Loucy (cell line): ENCODE measurements at regions not wholly inside any gene's neighbourhood (a gene's known extent, or its start where the extent isn't known, plus 50 kb on each side); places are given as distances from the start of the nearest gene placed in this dataset.

Experiments
- H2AFZ ChIP-seq: fragments of 200-600 bp; sonication (generic); 2 replicates; pipeline ENCODE4 v1.6.0; 2016; ENCODE audit warnings: antibody characterized with exemption, mild to moderate bottlenecking, low read length, moderate library complexity
- H3F3A ChIP-seq: fragments of 200-600 bp; 2 replicates; pipeline ENCODE4 v1.6.0; 2016; ENCODE audit warnings: antibody characterized with exemption, low read depth, mild to moderate bottlenecking
- H3K27me3 ChIP-seq: fragments of 200-600 bp; sonication (generic); 2 replicates; pipeline ENCODE4 v1.6.1; 2014; ENCODE audit warnings: low read length, mild to moderate bottlenecking; ENCODE audit not compliant: insufficient read depth, poor library complexity, severe bottlenecking
- H3K36me3 ChIP-seq: fragments of 200-600 bp; sonication (generic); 2 replicates; pipeline ENCODE4 v1.6.1; 2016; ENCODE audit warnings: low read length; ENCODE audit not compliant: insufficient read depth
- H3K4me1 ChIP-seq: fragments of 200-600 bp; sonication (generic); 2 replicates; pipeline ENCODE4 v1.5.1; 2014; ENCODE audit warnings: low read length, mild to moderate bottlenecking; ENCODE audit not compliant: insufficient read depth, poor library complexity, severe bottlenecking
- H3K4me2 ChIP-seq: fragments of 200-600 bp; sonication (generic); 2 replicates; pipeline ENCODE4 v1.6.0; 2014; ENCODE audit warnings: antibody characterized with exemption, low read length, low read depth, mild to moderate bottlenecking; ENCODE audit not compliant: poor library complexity, severe bottlenecking
- H3K4me3 ChIP-seq: fragments of 200-600 bp; sonication (generic); 2 replicates; pipeline ENCODE4 v1.5.1; 2014; ENCODE audit warnings: low read length, mild to moderate bottlenecking, mixed read lengths; ENCODE audit not compliant: poor library complexity, severe bottlenecking
- H3K79me2 ChIP-seq: fragments of 200-600 bp; sonication (generic); 2 replicates; pipeline ENCODE4 v1.6.1; 2014; ENCODE audit warnings: low read length; ENCODE audit not compliant: insufficient read depth
- H3K9ac ChIP-seq: fragments of 200-600 bp; sonication (generic); 2 replicates; pipeline ENCODE4 v1.6.0; 2014; ENCODE audit warnings: mild to moderate bottlenecking, low read depth, low read length, moderate library complexity; ENCODE audit not compliant: poor library complexity, severe bottlenecking
- H3K9me2 ChIP-seq: fragments of 200-600 bp; sonication (generic); replicated peaks from 2 replicates; pipeline ENCODE4 v1.6.1; 2016; ENCODE audit warnings: low read depth, low read length, mixed read lengths
- H3K9me3 ChIP-seq: fragments of 200-600 bp; sonication (generic); 2 replicates; pipeline ENCODE4 v1.6.1; 2014; ENCODE audit warnings: mild to moderate bottlenecking, antibody characterized with exemption, low read length, low read depth; ENCODE audit not compliant: insufficient read depth
- H4K20me1 ChIP-seq: fragments of 200-600 bp; sonication (generic); 2 replicates; pipeline ENCODE4 v1.6.0; 2014; ENCODE audit warnings: antibody characterized with exemption, low read length, mild to moderate bottlenecking; ENCODE audit not compliant: insufficient read depth, poor library complexity, severe bottlenecking
- EZH2phosphoT487 ChIP-seq: fragments of 200-600 bp; IDR thresholded peaks from 2 replicates; pipeline ENCODE4 v1.6.1; 2018; ENCODE audit warnings: antibody characterized with exemption, mild to moderate bottlenecking, moderate library complexity, borderline replicate concordance
- TF ChIP-seq, protein P1 (sequence below): fragments of 200-600 bp; sonication (generic); conservative IDR thresholded peaks from 2 replicates; pipeline ENCODE4 v1.5.1; 2014; ENCODE audit warnings: mild to moderate bottlenecking, antibody characterized with exemption, low read length

DNA sequence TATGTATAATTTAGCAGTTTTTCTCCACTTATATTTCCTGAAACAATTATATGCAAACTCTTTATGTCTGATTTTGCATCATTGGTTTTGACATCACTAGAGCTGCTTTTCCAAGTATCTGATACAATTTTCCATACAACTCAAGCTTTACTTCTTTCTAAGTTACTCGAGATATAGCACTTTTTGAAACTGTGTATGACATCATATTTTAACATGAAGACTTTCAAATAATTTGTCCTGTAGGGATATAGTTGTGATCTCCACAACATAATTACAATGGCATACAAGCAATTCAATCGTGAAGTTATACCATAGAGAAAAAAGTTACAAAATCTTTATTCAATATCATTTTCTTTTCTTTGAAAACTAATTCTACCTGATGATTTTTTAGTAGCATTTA is 173.0 kb downstream of the LEPR start:
- H3K9me2 ChIP-seq = no peaks in the 10 kb centered on the region
- H3K79me2 ChIP-seq = no peaks in the 10 kb centered on the region
- no peaks in the 10 kb centered on the region for H3K36me3 ChIP-seq
- no peaks in the 10 kb centered on the region for H3K4me1 ChIP-seq
- no peak overlapping the region for H3K4me3 ChIP-seq
- no peaks in the 10 kb centered on the region for H4K20me1 ChIP-seq
- no peaks in the 10 kb centered on the region for H3K27me3 ChIP-seq
- no peak overlapping the region for H3K4me2 ChIP-seq
- no peak overlapping the region for H2AFZ ChIP-seq
- H3K9ac ChIP-seq = no peak overlapping the region
- H3F3A ChIP-seq = no peaks in the 10 kb centered on the region
- TF ChIP-seq, protein P1, sequence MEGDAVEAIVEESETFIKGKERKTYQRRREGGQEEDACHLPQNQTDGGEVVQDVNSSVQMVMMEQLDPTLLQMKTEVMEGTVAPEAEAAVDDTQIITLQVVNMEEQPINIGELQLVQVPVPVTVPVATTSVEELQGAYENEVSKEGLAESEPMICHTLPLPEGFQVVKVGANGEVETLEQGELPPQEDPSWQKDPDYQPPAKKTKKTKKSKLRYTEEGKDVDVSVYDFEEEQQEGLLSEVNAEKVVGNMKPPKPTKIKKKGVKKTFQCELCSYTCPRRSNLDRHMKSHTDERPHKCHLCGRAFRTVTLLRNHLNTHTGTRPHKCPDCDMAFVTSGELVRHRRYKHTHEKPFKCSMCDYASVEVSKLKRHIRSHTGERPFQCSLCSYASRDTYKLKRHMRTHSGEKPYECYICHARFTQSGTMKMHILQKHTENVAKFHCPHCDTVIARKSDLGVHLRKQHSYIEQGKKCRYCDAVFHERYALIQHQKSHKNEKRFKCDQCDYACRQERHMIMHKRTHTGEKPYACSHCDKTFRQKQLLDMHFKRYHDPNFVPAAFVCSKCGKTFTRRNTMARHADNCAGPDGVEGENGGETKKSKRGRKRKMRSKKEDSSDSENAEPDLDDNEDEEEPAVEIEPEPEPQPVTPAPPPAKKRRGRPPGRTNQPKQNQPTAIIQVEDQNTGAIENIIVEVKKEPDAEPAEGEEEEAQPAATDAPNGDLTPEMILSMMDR = no peak
- no peak for TF ChIP-seq EZH2phosphoT487
- no peaks in the 10 kb centered on the region for H3K9me3 ChIP-seq

DNA sequence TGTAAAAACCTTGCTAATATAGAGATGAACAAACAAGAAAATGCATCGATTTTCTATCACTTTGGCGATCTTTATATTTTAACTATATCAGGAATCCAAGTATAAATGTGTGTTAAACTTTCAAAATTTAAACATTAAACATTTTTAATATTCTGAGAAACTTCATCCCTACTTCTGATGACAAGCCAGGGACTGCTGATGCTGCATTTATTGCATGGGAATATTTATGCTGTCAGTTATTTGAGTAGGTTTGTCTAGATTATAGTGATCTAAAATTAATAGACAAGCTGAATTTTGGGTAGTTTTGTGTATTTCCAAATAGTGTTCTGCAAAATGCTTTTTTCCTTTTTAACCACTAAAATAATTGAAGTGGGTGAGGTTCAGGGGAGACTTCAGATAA is 175.3 kb downstream of the LEPR start:
- no peaks in the 10 kb centered on the region for H4K20me1 ChIP-seq
- no peaks in the 10 kb centered on the region for H3K36me3 ChIP-seq
- no peaks in the 10 kb centered on the region for H3K79me2 ChIP-seq
- no peaks in the 10 kb centered on the region for H3K9me3 ChIP-seq
- no peaks in the 10 kb centered on the region for H3K9me2 ChIP-seq
- H3K4me1 ChIP-seq = no peaks in the 10 kb centered on the region
- H2AFZ ChIP-seq = no peak overlapping the region
- no peaks in the 10 kb centered on the region for H3K27me3 ChIP-seq
- no peak overlapping the region for H3K4me3 ChIP-seq
- no peak overlapping the region for H3K9ac ChIP-seq
- H3K4me2 ChIP-seq = no peak overlapping the region
- TF ChIP-seq, protein P1 = no peak
- no peak for TF ChIP-seq EZH2phosphoT487
- H3F3A ChIP-seq = no peaks in the 10 kb centered on the region

- no peaks in the 10 kb centered on the region for H3K9me3 ChIP-seq
- no peak overlapping the region for H3K9ac ChIP-seq
- no peaks in the 10 kb centered on the region for H3K9me2 ChIP-seq
- no peaks in the 10 kb centered on the region for H4K20me1 ChIP-seq
- H3K4me2 ChIP-seq = no peak overlapping the region
- TF ChIP-seq EZH2phosphoT487 = no peak
- TF ChIP-seq, protein P1 = no peak
- no peak overlapping the region for H3K4me3 ChIP-seq
- H2AFZ ChIP-seq = no peak overlapping the region
- H3K27me3 ChIP-seq = no peaks in the 10 kb centered on the region
- no peaks in the 10 kb centered on the region for H3K4me1 ChIP-seq
- no peaks in the 10 kb centered on the region for H3F3A ChIP-seq
- no peaks in the 10 kb centered on the region for H3K79me2 ChIP-seq
- no peaks in the 10 kb centered on the region for H3K36me3 ChIP-seq
These were observed 176.3 kb downstream of the LEPR start for GRCh38 chr1:65596768-65597167.
